Esophagus squamous epithelium (tissue), 4 donors: ENCODE measurements at regions not wholly inside any gene's neighbourhood (a gene's known extent, or its start where the extent isn't known, plus 50 kb on each side); places are given as distances from the start of the nearest gene placed in this dataset.

Experiments
- CTCF ChIP-seq, 6 experiments: fragments of 450-650 bp in 4 of 6; fragments of 200-600 bp in 2 of 6; sonication (generic) in 2 of 6; IDR thresholded peaks; one replicate each; pipeline ENCODE4 v1.5.1; 2016 to 2019; ENCODE audit warnings: antibody characterized with exemption in 6 of 6, mild to moderate bottlenecking in 4 of 6, moderate library complexity in 4 of 6
- POLR2A ChIP-seq, 4 donors: fragments of 450-650 bp; IDR thresholded peaks; one replicate each; pipeline ENCODE4 v1.6.1; 2017; ENCODE audit warnings: antibody characterized with exemption in 4 of 4, mild to moderate bottlenecking in 4 of 4, moderate library complexity in 3 of 4

DNA sequence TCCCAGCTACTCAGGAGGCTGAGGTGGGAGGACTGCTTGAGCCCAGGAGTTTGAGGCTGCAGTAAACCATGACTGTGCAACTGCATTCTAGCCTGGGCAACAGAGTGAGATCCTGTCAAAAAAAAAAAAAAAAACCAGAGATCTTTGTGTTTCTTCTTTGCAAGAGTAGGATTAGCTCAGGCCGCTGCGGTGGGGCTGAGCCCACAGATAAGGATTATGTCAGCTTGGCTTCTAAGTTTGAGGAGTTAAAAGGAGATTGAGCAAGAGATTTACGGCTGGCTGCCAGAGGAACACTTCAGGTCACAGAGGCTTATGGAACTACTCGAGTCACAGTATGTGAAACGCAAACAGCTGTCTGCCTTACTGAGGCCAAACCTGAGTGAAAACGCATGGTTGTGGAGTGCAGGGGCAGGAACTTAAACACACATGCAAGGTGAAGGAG lies 146.7 kb upstream of the L3MBTL4 start:
- no peak for TF ChIP-seq CTCF (IDR thresholded peaks at IDR 0.05)
- no peak for TF ChIP-seq POLR2A (IDR thresholded peaks at IDR 0.05)
